ENCODE measurements at regions not wholly inside any gene's neighbourhood (a gene's known extent, or its start where the extent isn't known, plus 50 kb on each side); places are given as distances from the start of the nearest gene placed in this dataset.

- no peak overlapping the region for H2BK20ac ChIP-seq (ENCODE audit: low read length)
- H3K4ac ChIP-seq (replicated peaks; ENCODE audit: insufficient read length, low read depth, low read length), result no peak overlapping the region
- no peak overlapping the region for H2BK5ac ChIP-seq (ENCODE audit: low read depth, low read length)
- no peaks in the 10 kb centered on the region for H3K79me2 ChIP-seq (ENCODE audit: control insufficient read depth in 1 of 2, insufficient read depth in 2 of 2, low read length in 2 of 2)
- no peak overlapping the region for H2BK120ac ChIP-seq (replicated peaks; ENCODE audit: low read depth, low read length)
- H3K4me1 ChIP-seq (replicated peaks in 1 of 4; ENCODE audit: control insufficient read depth in 3 of 4, insufficient read depth in 4 of 4, low read length in 3 of 4), result no peaks in the 10 kb centered on the region
- H3K9ac ChIP-seq (replicated peaks in 1 of 4; ENCODE audit: extremely low read depth in 1 of 4, low read depth in 3 of 4, low read length in 3 of 4), result no peak overlapping the region
- no peaks in the 10 kb centered on the region for H3K9me3 ChIP-seq (ENCODE audit: insufficient read depth in 2 of 2, low read depth in 1 of 2, low read length in 1 of 2)
- whole genome bisulfite sequencing, 2 experiments (ENCODE audit: extremely low coverage in 1 of 2, insufficient coverage in 1 of 2, insufficient read length in 1 of 2, insufficient replicate concordance in 2 of 2, low coverage in 1 of 2, low lambda C conversion rate in 2 of 2, missing lambda C conversion rate in 1 of 2), result 87% methylated on average over 2 of the region's 2 CpGs; no CpG with 5 or more reads in 1 of the 2 experiments
- H4K91ac ChIP-seq (replicated peaks; ENCODE audit: insufficient read length, low read length), result no peak overlapping the region
- CTCF ChIA-PET (ENCODE audit: partially characterized antibody), result interaction anchor here (1.4 to 2.1 kb wide), 2 partner anchors 8 to 10 kb away, joined by 3 to 13 read pairs; no protein-coding TSS in a partner anchor
- no peak overlapping the region for H3K56ac ChIP-seq (replicated peaks; ENCODE audit: insufficient read length, low read depth, low read length)
- H3K79me1 ChIP-seq (ENCODE audit: low read depth, low read length), result no peaks in the 10 kb centered on the region
- no peak overlapping the region for H3K4me2 ChIP-seq (ENCODE audit: insufficient read depth in 1 of 2, low read depth in 2 of 2, low read length in 2 of 2)
- no peak overlapping the region for H3K23ac ChIP-seq (ENCODE audit: insufficient read length)
- no peak overlapping the region for H2AFZ ChIP-seq (ENCODE audit: low read length)
- no peak overlapping the region for H3K4me3 ChIP-seq (ENCODE audit: extremely low read depth in 1 of 4, insufficient read depth in 2 of 4, low read depth in 3 of 4, low read length in 4 of 4)
- no peaks in the 10 kb centered on the region for H3K23me2 ChIP-seq (ENCODE audit: low read depth, low read length)
- H4K8ac ChIP-seq (ENCODE audit: extremely low read depth, insufficient read depth, low read length), result no peak overlapping the region
- no peak overlapping the region for H2BK12ac ChIP-seq (ENCODE audit: low read depth, low read length)
- H3K27ac ChIP-seq (ENCODE audit: low read depth, low read length), result no peak overlapping the region
- no peak for DNase-seq (ENCODE audit: low read depth in 1 of 2, low spot score in 2 of 2)
- no peak for FAIRE-seq
- H3K18ac ChIP-seq (ENCODE audit: extremely low read depth, low read length), result no peak overlapping the region
- no peaks in the 10 kb centered on the region for H3K27me3 ChIP-seq (replicated peaks in 1 of 4; ENCODE audit: control insufficient read depth in 3 of 4, extremely low read depth in 1 of 4, insufficient read depth in 3 of 4, low read length in 3 of 4)
- no peak overlapping the region for H3K14ac ChIP-seq (ENCODE audit: insufficient read length)
- H3K36me3 ChIP-seq (ENCODE audit: control insufficient read depth in 2 of 4, insufficient read depth in 4 of 4, low read length in 3 of 4), result no peaks in the 10 kb centered on the region
- TF ChIP-seq TBP (IDR thresholded peaks at IDR 0.05; ENCODE audit: low read depth, low read length) (no peak), E2F6 (IDR thresholded peaks at IDR 0.05) (no peak), KDM5A (IDR thresholded peaks at IDR 0.05; ENCODE audit: low read length) (no peak)
- H4K20me1 ChIP-seq (replicated peaks in 1 of 2; ENCODE audit: control insufficient read depth in 1 of 2, insufficient read depth in 2 of 2, low read length in 2 of 2), result no peaks in the 10 kb centered on the region
- POLR2A ChIA-PET (ENCODE audit: partially characterized antibody), result no interaction called here
- H2AK5ac ChIP-seq (ENCODE audit: low read depth, low read length), result no peak overlapping the region
- H2BK15ac ChIP-seq (ENCODE audit: low read length), result no peak overlapping the region
- H4K5ac ChIP-seq (ENCODE audit: insufficient read length, low read depth, low read length), result no peak overlapping the region
These were observed 50.4 kb upstream of the LRRC8D start for GRCh38 chr1:89770391-89770790.

Measured in H1 (cell line).